HG03432 (cell line): ENCODE measurements at regions not wholly inside any gene's neighbourhood (a gene's known extent, or its start where the extent isn't known, plus 50 kb on each side); places are given as distances from the start of the nearest gene placed in this dataset.

Experiments used
- ATAC-seq: cut with Tn5 transposase; IDR thresholded peaks from one replicate; pipeline ENCODE4 v1.9.1; 2021; ENCODE audit warnings: mild to moderate bottlenecking, moderate library complexity; ENCODE audit not compliant: unreplicated experiment

- no peak for ATAC-seq
Measured at GRCh38 chr5:82772281-82772680, 304.9 kb downstream of the TMEM167A start.

GRCh38 chr5:82766206-82766605, 311.0 kb downstream of the TMEM167A start:
- ATAC-seq: no peak

DNA sequence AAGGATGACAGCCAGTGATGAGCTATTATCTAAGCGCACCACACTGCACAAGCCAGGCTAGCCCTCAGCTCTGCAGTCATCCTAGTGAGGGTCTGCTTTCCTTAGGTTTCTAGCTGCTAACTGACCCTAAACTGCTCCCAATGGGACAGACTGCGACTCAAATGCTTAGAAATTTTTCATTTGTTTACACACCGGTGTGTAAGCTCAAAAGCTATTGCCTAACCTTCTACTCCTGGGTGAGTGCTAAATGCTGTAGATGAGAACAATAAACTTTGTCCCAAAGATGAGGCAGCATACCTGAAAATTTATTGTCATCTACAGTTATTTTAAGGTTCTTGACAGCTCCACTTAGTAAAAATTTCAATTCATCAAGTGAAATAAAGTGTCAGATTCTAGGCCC, 311.4 kb downstream of the TMEM167A start:
- ATAC-seq: no peak

DNA sequence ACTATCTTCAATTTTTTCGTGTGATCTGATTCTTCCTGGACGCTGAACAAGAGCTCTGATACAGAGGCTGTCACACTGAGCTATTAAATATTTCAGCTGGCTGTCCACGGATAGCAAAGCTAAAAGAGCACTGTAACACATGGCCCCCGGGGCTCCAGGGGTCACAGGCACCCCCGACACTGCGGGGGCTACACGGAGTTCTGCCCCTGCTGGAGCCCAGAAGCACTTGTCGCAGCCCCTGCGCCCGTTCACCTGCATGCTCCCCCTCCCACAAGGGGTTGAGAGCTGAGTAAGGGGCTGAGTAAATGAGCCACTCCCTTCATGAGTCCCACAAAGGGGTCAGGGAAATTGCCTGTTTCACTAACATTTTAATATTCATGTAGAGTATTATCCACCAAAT, 316.3 kb downstream of the TMEM167A start:
- ATAC-seq: no peak

- ATAC-seq: no peak
Measured at GRCh38 chr5:82758881-82759280, 318.3 kb downstream of the TMEM167A start.

DNA sequence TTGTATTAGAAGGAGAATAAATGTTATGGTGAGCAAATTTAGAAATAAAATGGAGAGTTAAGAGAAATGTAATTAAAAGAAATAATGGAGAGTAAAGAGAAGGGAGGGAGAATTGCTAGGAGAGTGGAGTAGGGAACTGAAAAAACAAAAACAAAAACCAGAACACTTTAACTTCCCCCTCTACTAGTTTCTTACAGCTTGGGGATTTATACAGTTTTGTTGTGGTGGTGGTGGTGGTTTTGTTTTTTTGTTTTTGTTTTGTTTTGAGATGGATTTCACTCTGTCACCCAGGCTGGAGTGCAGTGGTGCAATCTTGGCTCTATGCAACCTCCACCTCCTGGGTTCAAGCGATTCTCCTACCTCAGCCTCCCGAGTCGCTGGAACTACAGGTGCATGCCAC, 322.4 kb downstream of the TMEM167A start:
- ATAC-seq: peak; percentile 94

- ATAC-seq: no peak
Measured at GRCh38 chr5:82754036-82754746, 323.0 kb downstream of the TMEM167A start.

- ATAC-seq: no peak
Measured at GRCh38 chr5:82753374-82753773, 323.8 kb downstream of the TMEM167A start.

DNA sequence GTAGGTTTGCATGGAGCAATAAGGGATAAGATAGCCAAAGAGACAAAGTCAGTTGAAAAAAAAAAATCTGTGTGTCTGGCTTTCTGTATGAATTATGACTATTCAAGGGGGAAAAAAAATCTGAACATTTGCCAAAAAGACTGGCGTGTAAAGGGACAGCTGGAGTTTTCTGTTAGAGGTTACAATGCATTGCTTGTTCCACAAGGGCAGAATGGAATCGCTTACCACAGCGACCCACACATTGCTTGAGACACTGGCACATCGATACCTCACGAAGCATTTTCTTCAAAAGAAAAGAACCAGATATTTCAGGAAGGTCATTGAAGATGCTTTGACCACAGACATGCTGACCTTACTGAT, 327.8 kb downstream of the TMEM167A start:
- ATAC-seq: peak; percentile 51

- ATAC-seq: no peak
Measured at GRCh38 chr5:82748688-82749460, 328.3 kb downstream of the TMEM167A start.

DNA sequence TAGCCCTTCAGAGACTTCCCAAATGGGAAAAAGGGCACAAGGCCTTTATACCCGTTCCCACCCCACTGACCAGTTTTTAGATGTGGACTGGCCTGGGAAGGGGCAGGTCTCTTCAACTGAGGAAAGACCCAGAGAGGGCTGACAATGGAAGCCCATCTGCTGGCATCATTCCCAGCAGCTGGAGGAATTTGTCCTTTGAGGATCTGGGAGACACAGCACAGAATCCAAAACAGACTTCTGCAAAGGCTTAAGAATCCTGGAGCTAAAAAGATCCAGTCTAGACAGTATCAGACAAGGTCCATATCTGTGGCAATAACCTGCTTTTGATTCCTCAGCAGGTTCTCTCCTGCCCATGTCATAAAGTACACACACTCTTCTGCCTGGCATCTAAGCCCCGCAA, 329.2 kb downstream of the TMEM167A start:
- ATAC-seq: no peak

DNA sequence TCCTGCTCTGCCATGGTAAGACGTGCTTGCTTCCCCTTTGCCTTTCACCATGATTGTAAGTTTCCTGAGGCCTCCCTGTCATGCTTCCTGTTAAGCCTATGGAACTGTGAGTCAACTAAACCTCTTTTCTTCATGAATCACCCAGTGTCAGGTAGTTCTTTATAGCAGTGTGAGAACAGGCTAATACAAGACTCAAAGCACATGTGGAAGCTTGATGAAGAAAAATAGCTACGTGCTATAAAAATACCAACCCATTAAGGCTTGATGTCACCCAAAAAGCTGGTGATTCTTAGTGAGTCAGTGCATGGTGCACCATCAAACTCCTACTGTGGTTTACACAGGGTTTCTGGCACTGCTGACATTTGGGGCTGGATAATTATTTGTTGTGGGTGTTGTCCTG, 332.2 kb downstream of the TMEM167A start:
- ATAC-seq: no peak

GRCh38 chr5:82738681-82739269, 338.4 kb downstream of the TMEM167A start:
- ATAC-seq: no peak

DNA sequence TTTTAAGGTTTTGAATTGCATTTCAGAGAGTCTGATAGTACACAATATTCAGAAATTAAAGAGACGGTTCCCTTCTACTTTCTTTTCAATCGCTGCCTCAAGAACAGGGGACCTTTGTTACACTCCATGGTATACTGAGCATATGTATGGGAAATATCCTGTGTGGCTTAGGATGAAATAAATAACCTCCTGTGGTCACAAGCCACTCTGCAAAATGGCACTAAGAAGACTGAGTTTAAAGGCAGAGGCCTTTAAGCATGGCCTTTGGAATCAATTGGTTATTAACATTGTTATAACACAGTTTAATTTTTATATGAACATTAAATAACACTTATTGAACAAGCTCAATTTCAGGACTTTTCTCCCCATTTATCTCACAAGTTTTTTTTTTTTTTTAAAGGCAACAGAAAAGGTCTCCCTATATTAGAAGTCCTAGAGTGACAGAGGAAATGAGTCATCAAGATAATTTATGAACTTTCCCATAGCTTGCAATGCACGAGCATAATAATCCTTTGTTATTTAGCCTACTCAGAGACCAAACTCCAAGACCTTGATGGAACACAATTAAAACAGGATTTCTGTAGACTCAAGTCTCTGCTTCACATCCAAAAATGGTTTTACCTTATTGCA, 341.9 kb downstream of the TMEM167A start:
- ATAC-seq: peak; percentile 52

- no peak for ATAC-seq
Measured at GRCh38 chr5:82734347-82734746, 342.8 kb downstream of the TMEM167A start.

DNA sequence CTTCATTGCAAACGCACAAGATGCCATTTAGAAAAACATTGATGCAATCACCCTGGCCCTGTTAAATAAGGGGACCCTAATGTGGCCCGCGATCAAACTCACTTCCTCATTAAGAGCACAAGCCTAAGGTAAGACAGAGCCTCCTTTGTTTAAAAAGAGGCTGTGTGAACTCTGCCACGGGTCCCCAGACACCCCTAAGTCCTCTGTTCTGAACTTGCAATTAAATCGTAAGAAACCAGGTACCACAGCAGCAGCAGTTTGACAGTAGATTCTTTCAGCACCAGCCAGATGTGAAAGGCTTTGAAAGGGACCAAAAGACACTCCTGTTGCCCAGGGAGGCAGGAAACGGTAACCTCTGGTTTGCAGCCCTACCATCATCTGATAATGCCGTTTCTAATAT, 346.3 kb downstream of the TMEM167A start:
- ATAC-seq: no peak

GRCh38 chr5:82728926-82729702, 348.1 kb downstream of the TMEM167A start:
- ATAC-seq: no peak

DNA sequence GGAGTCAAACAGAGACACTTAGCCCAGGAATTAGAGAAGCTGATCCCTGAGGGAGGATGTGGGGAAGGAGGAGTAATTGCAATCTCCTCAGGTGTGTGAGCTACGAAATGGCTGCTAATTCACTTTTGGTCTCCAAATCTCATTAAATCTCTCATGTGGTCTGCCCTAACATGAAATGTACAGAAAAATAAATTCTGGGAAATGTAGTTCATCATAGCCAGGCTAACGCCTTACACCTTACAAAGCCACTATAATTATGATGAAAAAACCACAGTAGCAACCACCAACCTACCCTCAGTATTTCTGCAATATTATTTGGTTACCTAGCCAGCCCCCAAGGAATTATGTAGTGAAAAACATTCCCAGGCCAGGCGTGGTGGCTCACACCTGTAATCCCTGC, 354.0 kb downstream of the TMEM167A start:
- no peak for ATAC-seq

DNA sequence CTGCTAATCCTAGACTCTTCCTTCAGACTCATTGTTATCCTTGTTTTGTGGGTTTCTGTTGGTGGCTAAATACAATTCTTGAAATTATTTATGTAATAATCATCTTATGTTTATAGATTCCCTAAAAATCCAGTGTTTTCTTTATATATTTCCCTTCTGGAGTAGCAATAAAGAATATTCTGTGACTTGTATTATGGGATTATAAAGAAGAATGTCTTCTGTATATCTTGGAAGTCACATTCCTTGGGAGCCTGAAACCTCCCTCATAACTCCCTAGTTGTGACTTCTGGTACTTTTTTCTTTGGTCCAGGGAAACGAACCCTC, 356.1 kb downstream of the TMEM167A start:
- ATAC-seq: no peak

- ATAC-seq: no peak
Measured at GRCh38 chr5:82720213-82721086, 356.7 kb downstream of the TMEM167A start.
